Fibroblast of lung (primary cell): ENCODE measurements at regions not wholly inside any gene's neighbourhood (a gene's known extent, or its start where the extent isn't known, plus 50 kb on each side); places are given as distances from the start of the nearest gene placed in this dataset.
"Not testable (repeated sequence)": the region's sequence is repeated elsewhere in the genome, so short reads cannot be mapped to it uniquely, and the experiment has no call there.

ENCODE experiments used
- DNase-seq, 2 donors: peaks; one replicate each; pipeline versions ENCODE4 v3.0.0 to v3.0.0-alpha.2; 2010; ENCODE audit warnings: low read depth in 2 of 2
- H2AFZ ChIP-seq: 2 replicates; pipeline ENCODE4 v1.5.1; 2012; ENCODE audit warnings: low read length, control low read depth, inconsistent platforms
- H3K27ac ChIP-seq: 2 replicates; pipeline ENCODE4 v1.5.1; 2011; ENCODE audit warnings: low read length, control low read depth; ENCODE audit not compliant: insufficient read depth
- H3K27me3 ChIP-seq: 2 replicates; pipeline ENCODE4 v1.5.1; 2011; ENCODE audit warnings: mild to moderate bottlenecking, low read length; ENCODE audit not compliant: control insufficient read depth, insufficient read depth
- H3K36me3 ChIP-seq: 2 replicates; pipeline ENCODE4 v1.5.1; 2011; ENCODE audit warnings: low read length; ENCODE audit not compliant: control insufficient read depth, insufficient read depth
- H3K4me1 ChIP-seq: 2 replicates; pipeline ENCODE4 v1.5.1; 2011; ENCODE audit warnings: low read length; ENCODE audit not compliant: control insufficient read depth, insufficient read depth; ENCODE audit errors: extremely low read depth
- H3K4me2 ChIP-seq: 2 replicates; pipeline ENCODE4 v1.5.1; 2011; ENCODE audit warnings: low read length, control low read depth; ENCODE audit not compliant: insufficient read depth; ENCODE audit errors: extremely low read depth
- H3K4me3 ChIP-seq, 4 experiments: fragments of 200-600 bp in 1 of 4; sonication (generic) in 1 of 4; replicated peaks in 1 of 4; 2 replicates each; pipeline ENCODE4 v1.5.1; 2011 to 2016; ENCODE audit warnings: low read length in 4 of 4, low read depth in 3 of 4, mild to moderate bottlenecking in 3 of 4, control low read depth in 2 of 4, inconsistent platforms in 1 of 4, mixed read lengths in 1 of 4; ENCODE audit not compliant: insufficient read depth in 1 of 4; ENCODE audit errors: control extremely low read depth in 1 of 4
- H3K79me2 ChIP-seq: 2 replicates; pipeline ENCODE4 v1.5.1; 2012; ENCODE audit warnings: mild to moderate bottlenecking, low read length, inconsistent platforms; ENCODE audit not compliant: control insufficient read depth, insufficient read depth
- H3K9ac ChIP-seq: 2 replicates; pipeline ENCODE4 v1.5.1; 2011; ENCODE audit warnings: mild to moderate bottlenecking, low read length, control low read depth; ENCODE audit not compliant: insufficient read depth
- H3K9me3 ChIP-seq: 2 replicates; pipeline ENCODE4 v1.5.1; 2012; ENCODE audit warnings: low read depth, low read length; ENCODE audit not compliant: control insufficient read depth, insufficient read depth
- H4K20me1 ChIP-seq: 2 replicates; pipeline ENCODE4 v1.5.1; 2011; ENCODE audit warnings: low read length; ENCODE audit not compliant: control insufficient read depth, insufficient read depth; ENCODE audit errors: extremely low read depth
- CTCF ChIP-seq, 2 donors: IDR thresholded peaks in 1 of 2; conservative IDR thresholded peaks in 1 of 2; 1 replicate in 1 of 2; 2 replicates in 1 of 2; pipeline ENCODE4 v1.5.1; 2011 to 2012; ENCODE audit warnings: low read length in 2 of 2, control low read depth in 1 of 2, inconsistent platforms in 1 of 2, low read depth in 1 of 2, mild to moderate bottlenecking in 1 of 2
- EZH2 ChIP-seq: IDR thresholded peaks from 2 replicates; pipeline ENCODE4 v1.5.1; 2012; ENCODE audit warnings: low read length, control low read depth, mild to moderate bottlenecking; ENCODE audit errors: missing control alignments

GRCh38 chr17:45573924-45574770 is 83.6 kb upstream of the PLEKHM1 start:
- peak overlapping the region; percentile 37 for H3K4me2 ChIP-seq
- H2AFZ ChIP-seq = no peak overlapping the region

GRCh38 chr17:45575126-45575885 is 84.8 kb upstream of the PLEKHM1 start:
- H3K36me3 ChIP-seq = no peaks in the 10 kb centered on the region
- peak overlapping the region; percentile 6 for H3K27ac ChIP-seq
- no peak overlapping the region for H3K4me2 ChIP-seq
- no peaks in the 10 kb centered on the region for H3K27me3 ChIP-seq
- H4K20me1 ChIP-seq = no peaks in the 10 kb centered on the region
- no peak for DNase-seq
- no peaks in the 10 kb centered on the region for H3K9me3 ChIP-seq
- no peak overlapping the region for H3K9ac ChIP-seq
- H3K79me2 ChIP-seq = peaks cover 43% of the 10 kb centered on the region
- no peak for TF ChIP-seq CTCF (conservative IDR thresholded peaks at IDR 0.05 in 1 of 2, IDR thresholded peaks at IDR 0.05 in 1 of 2; ENCODE audit: low read depth in 1 of 2, low read length in 2 of 2)
- TF ChIP-seq EZH2 = no peak
- H3K4me3 ChIP-seq = no peak overlapping the region
- H3K4me1 ChIP-seq = peaks cover 14% of the 10 kb centered on the region
- no peak overlapping the region for H2AFZ ChIP-seq

More at GRCh38 chr17:45573924-45574770, 83.6 kb upstream of the PLEKHM1 start:
- Histone ChIP-seq H3K9me3 (no peaks in the 10 kb centered on the region), H3K9ac (no peak overlapping the region), H3K4me1 (peaks cover 14% of the 10 kb centered on the region), H3K79me2 (peaks cover 32% of the 10 kb centered on the region), H3K27me3 (no peaks in the 10 kb centered on the region), H3K4me3 (no peak overlapping the region), H3K27ac (peak overlapping the region; percentile 6), H4K20me1 (no peaks in the 10 kb centered on the region), H3K36me3 (no peaks in the 10 kb centered on the region)
- peak; percentile 64 to 70 for DNase-seq
- TF ChIP-seq CTCF (conservative IDR thresholded peaks at IDR 0.05 in 1 of 2, IDR thresholded peaks at IDR 0.05 in 1 of 2; ENCODE audit: low read depth in 1 of 2, low read length in 2 of 2) (no peak), EZH2 (no peak)

- peaks cover 51% of the 10 kb centered on the region for H3K79me2 ChIP-seq
- not testable (repeated sequence) for H3K27me3 ChIP-seq, H2AFZ ChIP-seq, H4K20me1 ChIP-seq, H3K27ac ChIP-seq, H3K9ac ChIP-seq, H3K36me3 ChIP-seq, H3K4me3 ChIP-seq, H3K4me2 ChIP-seq, DNase-seq, H3K9me3 ChIP-seq
- peaks cover 14% of the 10 kb centered on the region for H3K4me1 ChIP-seq
Observed at GRCh38 chr17:45576527-45577307, 86.2 kb upstream of the PLEKHM1 start.
